GM21737 (cell line): ENCODE measurements at regions not wholly inside any gene's neighbourhood (a gene's known extent, or its start where the extent isn't known, plus 50 kb on each side); places are given as distances from the start of the nearest gene placed in this dataset.
"Not testable (repeated sequence)": the region's sequence is repeated elsewhere in the genome, so short reads cannot be mapped to it uniquely, and the experiment has no call there.

Experiments used
- ATAC-seq: cut with Tn5 transposase; IDR thresholded peaks from one replicate; pipeline ENCODE4 v1.9.1; 2021; ENCODE audit warnings: mild to moderate bottlenecking, moderate library complexity; ENCODE audit not compliant: unreplicated experiment

DNA sequence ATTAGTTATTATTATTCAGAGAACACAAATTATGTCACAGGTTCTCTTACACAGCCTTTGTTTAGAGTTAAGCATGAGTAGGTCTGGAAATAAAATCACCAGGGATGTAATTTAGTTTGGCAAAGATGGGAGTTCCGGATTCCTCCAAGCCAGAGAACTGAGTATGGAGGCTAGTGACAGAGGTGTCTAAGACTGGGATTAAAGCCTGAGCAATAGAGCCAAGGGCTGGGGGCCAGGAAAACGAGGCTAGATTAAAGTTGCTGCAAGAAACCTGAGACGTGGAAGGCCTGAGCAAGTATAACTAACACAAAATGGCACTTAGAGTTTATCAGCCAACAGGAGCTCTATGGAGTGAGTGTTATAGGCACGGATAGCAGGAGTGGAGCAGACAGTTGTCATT lies 381.6 kb downstream of the SRGAP2C start:
- ATAC-seq: no peak

DNA sequence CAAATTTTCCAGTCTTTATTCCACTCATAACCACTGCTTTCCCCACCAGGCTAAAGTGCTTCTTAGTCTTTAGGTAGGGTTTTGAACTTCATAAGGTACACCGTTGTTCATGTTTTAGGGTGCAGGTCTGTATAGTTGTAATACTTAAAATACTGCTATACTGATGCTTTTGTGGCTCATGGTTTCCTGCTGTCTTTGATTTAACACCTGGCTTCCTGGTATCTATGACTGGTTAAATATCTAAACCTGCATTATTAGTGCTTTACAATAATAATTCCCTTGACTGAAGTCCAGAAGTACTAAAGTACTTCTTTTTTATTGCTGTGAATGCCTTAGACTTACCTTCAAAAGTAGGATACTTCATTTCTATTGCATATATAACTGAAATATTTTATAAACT lies 384.7 kb downstream of the SRGAP2C start:
- ATAC-seq: no peak

DNA sequence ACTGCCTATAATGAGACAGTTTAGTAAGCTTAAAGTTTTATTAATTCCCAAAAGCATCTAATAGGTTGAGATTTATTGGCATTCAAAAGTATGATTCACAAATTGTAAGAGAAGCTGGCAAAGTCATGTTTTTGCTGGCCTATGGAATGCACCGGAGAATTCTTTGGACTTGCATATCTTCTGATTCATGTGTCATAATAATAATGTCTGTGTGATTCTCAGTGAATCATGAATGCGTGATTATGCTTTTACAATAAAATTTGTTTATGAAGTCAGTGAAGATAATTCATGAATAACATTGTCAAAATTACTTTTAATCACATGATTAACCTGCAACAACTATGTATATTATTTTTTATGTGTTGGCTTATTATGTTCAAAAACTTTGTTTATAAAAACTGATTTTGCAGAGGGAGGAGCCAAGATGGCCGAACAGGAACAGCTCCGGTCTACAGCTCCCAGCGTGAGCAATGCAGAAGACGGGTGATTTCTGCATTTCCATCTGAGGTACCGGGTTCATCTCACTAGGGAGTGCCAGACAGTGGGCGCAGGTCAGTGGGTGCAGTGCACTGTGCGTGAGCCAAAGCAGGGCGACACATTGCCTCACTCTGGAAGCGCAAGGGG lies 389.2 kb downstream of the SRGAP2C start:
- ATAC-seq: not testable (repeated sequence)

DNA sequence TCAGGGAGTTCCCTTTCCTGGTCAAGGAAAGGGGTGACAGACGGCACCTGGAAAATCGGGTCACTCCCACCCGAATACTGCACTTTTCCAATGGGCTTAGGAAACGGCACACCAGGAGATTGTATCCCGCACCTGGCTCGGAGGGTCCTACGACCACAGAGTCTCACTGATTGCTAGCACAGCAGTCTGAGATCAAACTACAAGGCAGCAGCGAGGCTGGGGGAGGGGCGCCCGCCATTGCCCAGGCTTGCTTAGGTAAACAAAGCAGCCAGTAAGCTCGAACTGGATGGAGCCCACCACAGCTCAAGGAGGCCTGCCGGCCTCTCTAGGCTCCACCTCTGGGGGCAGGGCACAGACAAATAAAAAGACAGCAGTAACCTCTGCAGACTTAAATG lies 389.7 kb downstream of the SRGAP2C start:
- not testable (repeated sequence) for ATAC-seq

DNA sequence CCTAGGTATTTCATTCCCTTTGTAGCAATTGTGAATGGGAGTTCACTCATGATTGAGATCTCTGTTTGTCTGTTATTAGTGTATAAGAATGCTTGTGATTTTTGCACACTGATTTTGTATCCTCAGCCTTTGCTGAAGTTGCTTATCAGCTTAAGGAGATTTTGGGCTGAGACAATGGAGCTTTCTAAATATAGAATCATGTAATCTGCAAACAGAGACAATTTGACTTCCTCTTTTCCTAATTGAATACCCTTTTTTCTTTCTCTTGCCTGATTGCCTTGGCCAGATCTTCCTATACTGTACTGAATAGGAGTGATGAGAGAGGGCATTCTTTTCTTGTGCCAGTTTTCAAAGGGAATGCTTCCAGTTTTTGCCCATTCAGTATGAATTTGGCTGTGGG lies 398.1 kb downstream of the SRGAP2C start:
- not testable (repeated sequence) for ATAC-seq

DNA sequence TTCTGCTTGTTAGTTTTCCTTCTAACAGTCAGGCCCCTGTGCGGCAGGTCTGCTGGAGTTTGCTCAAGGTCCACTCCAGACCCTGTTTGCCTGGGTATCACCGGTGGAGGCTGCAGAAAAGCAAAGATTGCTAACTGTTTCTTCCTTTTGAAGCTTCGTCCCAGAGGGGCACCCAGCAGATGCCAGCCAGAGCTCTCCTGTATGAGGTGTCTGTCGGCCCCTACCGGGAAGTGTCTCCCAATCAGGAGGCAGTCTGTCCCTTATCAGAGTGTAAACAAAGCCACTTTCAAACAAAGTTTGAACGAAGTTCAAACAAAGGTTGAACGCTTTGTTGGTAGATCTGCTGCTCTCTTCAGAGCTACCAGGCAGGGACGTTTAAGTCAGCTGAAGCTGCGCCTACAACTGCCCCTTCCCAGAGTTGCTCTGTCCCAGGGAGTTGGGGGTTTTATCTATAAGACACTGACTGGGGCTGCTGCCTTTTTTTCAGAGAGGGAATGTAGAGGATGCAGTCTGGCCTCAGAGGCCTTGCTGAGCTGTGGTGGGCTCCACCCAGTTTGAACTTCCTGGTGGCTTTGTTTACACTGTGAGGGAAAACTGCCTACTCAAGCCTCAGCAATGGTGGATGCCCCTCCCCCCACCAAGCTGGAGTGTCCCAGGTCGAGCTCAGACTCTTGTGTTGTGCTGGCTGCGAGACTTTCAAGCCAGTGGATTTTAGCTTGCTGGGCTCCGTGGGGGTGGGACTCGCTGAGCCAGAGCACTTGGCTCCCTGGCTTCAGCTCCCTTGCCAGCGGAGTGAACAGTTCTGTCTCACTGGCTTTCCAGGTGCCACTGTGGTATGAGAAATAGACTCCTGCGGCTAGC lies 401.8 kb downstream of the SRGAP2C start:
- ATAC-seq: no peak

DNA sequence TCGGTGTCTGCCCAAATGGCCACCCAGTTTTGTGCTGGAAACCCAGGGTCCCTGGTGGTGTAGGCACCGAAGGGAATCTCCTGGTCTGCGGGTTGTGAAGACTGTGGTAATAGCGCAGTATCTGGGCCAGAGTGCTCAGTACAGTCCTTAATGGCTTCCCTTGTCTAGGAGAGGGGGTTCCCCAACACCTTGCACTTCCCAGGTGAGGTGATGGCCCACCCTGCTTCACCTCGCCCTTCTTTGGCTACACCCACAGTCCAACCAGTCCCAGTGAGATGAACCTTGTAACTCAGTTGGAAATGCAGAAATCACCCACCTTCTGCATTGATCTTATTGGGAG lies 402.4 kb downstream of the SRGAP2C start:
- no peak for ATAC-seq

DNA sequence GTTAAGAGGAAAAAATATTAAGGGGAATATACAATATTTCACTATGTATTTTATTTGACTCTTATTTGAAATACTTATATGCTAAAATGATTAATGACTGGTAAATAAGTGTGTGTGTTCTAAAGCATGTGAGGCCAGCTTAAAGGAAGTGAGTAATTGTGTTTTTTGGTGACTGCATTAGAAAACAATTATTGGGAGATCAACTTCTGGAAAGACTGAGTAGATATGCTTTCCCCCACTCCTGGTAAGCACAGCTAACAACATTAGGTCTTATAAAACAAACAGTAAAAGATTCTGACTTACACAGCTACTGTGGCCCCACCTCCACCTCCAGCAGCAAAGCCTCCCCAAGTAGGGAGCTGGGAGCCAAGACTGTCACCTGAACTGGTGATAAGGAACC lies 403.0 kb downstream of the SRGAP2C start:
- no peak for ATAC-seq

DNA sequence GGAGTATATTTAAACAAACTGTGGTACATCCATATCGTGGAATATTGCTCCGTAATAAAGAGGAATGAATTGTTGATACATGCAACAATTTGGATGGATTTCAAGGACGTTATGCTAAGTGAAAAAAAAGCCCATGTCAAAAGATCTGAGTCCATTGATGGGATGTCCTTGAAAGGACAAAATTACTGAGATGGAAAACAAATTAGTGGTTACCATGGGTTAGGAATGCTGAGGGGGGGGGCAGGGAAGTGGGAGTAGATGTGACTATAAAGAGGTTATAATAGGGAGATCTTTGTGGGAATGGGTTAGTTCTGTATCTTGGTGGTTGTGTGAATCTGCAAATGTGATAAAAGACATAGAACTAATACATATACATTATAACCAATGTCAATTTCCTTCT lies 409.3 kb downstream of the SRGAP2C start:
- no peak for ATAC-seq

DNA sequence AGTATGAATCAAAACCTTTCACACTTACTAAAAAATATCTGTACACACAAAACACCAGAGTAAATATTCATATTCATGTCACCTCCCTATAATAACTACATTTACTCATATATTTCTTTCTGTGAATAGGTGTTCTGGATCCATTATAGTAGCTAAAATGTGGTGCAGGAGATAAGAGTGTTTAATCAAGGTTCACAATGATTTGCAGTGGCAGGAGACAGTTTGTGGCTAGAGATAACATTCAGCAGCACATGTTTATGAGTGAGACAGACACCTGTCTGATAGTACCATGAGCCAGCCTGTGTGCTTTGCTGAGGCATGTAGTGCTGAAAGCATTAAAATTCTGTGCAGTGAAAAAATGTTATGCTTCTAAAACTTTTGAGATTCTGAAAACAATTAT lies 410.3 kb downstream of the SRGAP2C start:
- no peak for ATAC-seq

DNA sequence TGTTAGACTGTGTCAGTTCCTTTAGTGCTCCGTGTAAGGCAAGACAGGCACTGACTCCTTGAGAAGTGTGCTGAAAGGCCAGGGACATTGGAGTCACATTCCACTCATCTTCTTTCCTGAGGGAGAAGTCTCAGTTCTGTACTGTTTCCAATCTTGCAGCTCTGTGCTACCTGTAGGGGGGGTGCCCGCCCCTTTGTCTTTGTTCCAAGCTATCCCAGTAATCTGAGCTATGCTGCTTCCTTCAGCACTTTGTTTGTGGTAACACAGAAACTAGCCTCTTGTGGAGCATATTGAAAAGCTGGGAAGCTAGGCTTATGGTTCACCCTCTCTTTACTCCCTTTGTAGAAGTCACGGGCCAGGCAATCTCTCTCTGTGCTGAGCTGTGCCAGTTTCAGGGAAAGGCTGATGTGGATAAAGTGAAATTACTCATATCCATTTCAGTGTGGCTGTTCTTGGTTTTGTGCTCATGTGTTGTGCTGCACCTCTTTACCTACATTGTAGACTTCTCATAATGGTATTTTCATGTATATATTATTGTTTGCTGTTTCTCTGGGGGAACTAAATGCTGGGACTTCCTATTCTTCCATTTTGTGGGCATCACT lies 420.2 kb downstream of the SRGAP2C start:
- ATAC-seq: not testable (repeated sequence)

DNA sequence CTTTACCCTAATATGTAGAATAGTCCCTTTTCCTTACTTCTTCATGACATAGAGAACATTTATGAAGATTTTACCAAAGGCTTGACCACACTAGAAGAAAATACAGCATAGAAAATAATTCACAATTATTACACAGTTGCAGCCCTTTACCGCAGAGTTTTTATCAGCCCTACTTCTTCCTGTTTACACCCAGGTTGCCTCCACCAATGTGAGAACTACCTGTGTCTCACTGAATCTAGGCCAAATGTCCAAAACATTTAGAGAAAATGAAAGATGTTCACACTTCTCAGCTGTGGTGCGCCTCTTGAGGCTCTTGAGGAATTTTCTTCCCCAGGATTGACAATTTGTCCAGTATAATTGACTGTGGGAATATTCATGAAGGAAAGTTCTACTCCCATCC lies 422.7 kb downstream of the SRGAP2C start:
- not testable (repeated sequence) for ATAC-seq
